Uterus (tissue), 3 donors: ENCODE measurements at regions not wholly inside any gene's neighbourhood (a gene's known extent, or its start where the extent isn't known, plus 50 kb on each side); places are given as distances from the start of the nearest gene placed in this dataset.

Experiments used
- DNase-seq, 2 donors: peaks; one replicate each; pipeline ENCODE4 v3.0.0-alpha.2; 2019 to 2020
- H3K27ac ChIP-seq, 2 donors: fragments of 200-600 bp; sonication (generic); 1 replicate in 1 of 2; 2 replicates in 1 of 2; pipeline ENCODE4 v1.5.1; 2016 to 2018
- H3K27me3 ChIP-seq, 2 donors: fragments of 200-600 bp; sonication (generic); one replicate each; pipeline ENCODE4 v1.5.1; 2018 to 2019; ENCODE audit warnings: control low read depth in 1 of 2
- H3K36me3 ChIP-seq, 2 donors: fragments of 200-600 bp; sonication (generic); one replicate each; pipeline ENCODE4 v1.5.1; 2019; ENCODE audit warnings: control low read depth in 1 of 2
- H3K4me1 ChIP-seq, 2 donors: fragments of 200-600 bp; sonication (generic); one replicate each; pipeline ENCODE4 v1.5.1; 2018 to 2019; ENCODE audit warnings: control low read depth in 1 of 2
- H3K4me3 ChIP-seq, 2 donors: fragments of 200-600 bp; sonication (generic); 1 replicate in 1 of 2; 2 replicates in 1 of 2; pipeline ENCODE4 v1.5.1; 2018 to 2019; ENCODE audit warnings: mild to moderate bottlenecking in 1 of 2
- H3K9me3 ChIP-seq, 2 donors: fragments of 200-600 bp; sonication (generic); one replicate each; pipeline ENCODE4 v1.5.1; 2019; ENCODE audit warnings: control low read depth in 1 of 2
- CTCF ChIP-seq, 4 experiments: fragments of 200-600 bp in 2 of 4; fragments of 450-650 bp in 2 of 4; sonication (generic) in 2 of 4; IDR thresholded peaks; one replicate each; pipeline ENCODE4 v1.5.1; 2016 to 2019; ENCODE audit warnings: antibody characterized with exemption in 4 of 4, mild to moderate bottlenecking in 2 of 4, moderate library complexity in 1 of 4
- POLR2A ChIP-seq, 2 donors: fragments of 450-650 bp; IDR thresholded peaks; one replicate each; pipeline ENCODE4 v1.6.1; 2016; ENCODE audit warnings: antibody characterized with exemption in 2 of 2, mild to moderate bottlenecking in 1 of 2, moderate library complexity in 1 of 2
- intact Hi-C: fragments of 100-400 bp; cut with DNase I; formaldehyde crosslinking; loops from one replicate; pipeline ENCODE4 v1.15.1; 2023; ENCODE audit warnings: low total_unique reads
- donor health status: DM: yes; HTN: yes; CAD: no.

DNA sequence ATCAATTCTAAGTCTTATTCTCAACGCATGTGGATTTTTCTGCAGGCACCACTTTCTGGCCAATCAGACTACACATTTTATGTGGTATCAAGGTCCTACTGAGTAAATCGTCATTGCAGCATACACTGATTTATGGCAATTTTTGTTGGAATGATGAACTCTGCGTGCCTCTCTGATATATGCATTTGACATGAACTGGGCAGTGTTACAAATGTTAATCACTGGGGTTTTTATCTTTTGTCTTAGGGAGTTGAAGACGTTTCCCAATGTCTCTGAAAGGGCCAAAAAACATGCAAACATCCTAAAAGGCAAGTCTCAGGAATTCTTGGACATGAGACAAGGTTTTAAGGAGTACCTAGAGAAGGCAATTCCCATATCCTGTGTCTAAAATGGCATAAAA is 809.5 kb upstream of the CELF2 start:
- TF ChIP-seq CTCF (IDR thresholded peaks at IDR 0.05) (no peak), POLR2A (IDR thresholded peaks at IDR 0.05) (no peak)
- H3K4me1 ChIP-seq = peaks cover 0 to 6% of the 10 kb centered on the region in 2 donors
- H3K27me3 ChIP-seq = no peaks in the 10 kb centered on the region
- peaks cover 0 to 16% of the 10 kb centered on the region in 2 donors for H3K9me3 ChIP-seq
- H3K4me3 ChIP-seq = no peak overlapping the region
- no peaks in the 10 kb centered on the region for H3K36me3 ChIP-seq
- DNase-seq = peak in 1 of 2 donors; percentile 12
- intact Hi-C loops = no loop called here
- H3K27ac ChIP-seq = peak overlapping the region in 1 of 2 donors; percentile 61

DNA sequence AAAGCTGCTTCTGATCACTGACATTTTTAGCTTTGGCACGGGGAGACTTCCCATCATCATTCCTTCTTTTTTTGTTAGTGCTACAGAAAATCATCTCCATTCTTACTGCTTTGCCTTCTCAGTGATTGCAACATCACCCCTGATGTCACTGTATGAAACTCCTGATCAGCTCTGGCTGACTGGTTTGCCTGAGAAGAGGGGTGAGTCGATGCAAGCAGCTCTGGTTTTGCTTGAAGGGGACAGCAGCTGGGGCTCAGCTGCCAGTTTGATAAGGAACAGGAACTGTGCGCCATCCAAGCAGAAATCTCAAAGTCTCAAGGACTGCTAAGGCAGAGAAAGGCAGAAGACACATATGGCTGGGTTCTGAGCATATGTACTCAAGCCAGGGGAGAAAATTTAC is 808.5 kb upstream of the CELF2 start:
- Histone ChIP-seq H3K27me3 (no peaks in the 10 kb centered on the region), H3K4me1 (peaks cover 0 to 6% of the 10 kb centered on the region in 2 donors), H3K9me3 (peaks cover 0 to 12% of the 10 kb centered on the region in 2 donors), H3K36me3 (no peaks in the 10 kb centered on the region), H3K4me3 (no peak overlapping the region), H3K27ac (peak overlapping the region; percentile 43 to 61)
- peak; percentile 51 to 53 for DNase-seq
- TF ChIP-seq POLR2A (IDR thresholded peaks at IDR 0.05) (no peak), CTCF (IDR thresholded peaks at IDR 0.05) (no peak)
- intact Hi-C loops = no loop called here

DNA sequence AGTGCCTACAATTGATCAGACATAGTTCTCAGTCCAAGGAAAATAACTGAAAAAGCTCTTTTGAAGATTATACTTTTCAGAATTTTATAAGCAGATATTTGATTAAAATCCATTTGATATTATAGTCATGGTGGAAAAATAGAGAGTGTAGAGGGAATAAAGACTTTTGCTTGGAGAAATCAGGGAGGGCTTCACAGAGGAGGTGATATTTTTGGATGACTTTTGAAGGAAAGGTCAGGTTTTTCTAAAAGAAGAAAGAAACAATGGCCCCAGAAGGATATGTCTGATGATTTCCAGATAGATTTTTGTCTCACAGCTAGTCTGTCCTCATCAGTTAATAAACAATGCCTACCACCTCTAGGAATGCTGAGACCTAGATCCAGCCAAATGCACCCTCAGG is 806.3 kb upstream of the CELF2 start:
- no peak for DNase-seq
- Histone ChIP-seq H3K4me3 (no peak overlapping the region), H3K9me3 (no peaks in the 10 kb centered on the region), H3K4me1 (peaks cover 0 to 6% of the 10 kb centered on the region in 2 donors), H3K27me3 (no peaks in the 10 kb centered on the region), H3K27ac (no peak overlapping the region), H3K36me3 (no peaks in the 10 kb centered on the region)
- no peak for TF ChIP-seq CTCF (IDR thresholded peaks at IDR 0.05)
- no peak for TF ChIP-seq POLR2A (IDR thresholded peaks at IDR 0.05)
- intact Hi-C loops = no loop called here

GRCh38 chr10:10213237-10213636 is 804.4 kb upstream of the CELF2 start:
- TF ChIP-seq CTCF (IDR thresholded peaks at IDR 0.05) (no peak), POLR2A (IDR thresholded peaks at IDR 0.05) (no peak)
- no peak for DNase-seq
- H3K9me3 ChIP-seq = no peaks in the 10 kb centered on the region
- H3K27ac ChIP-seq = no peak overlapping the region
- no peak overlapping the region for H3K4me3 ChIP-seq
- no peaks in the 10 kb centered on the region for H3K27me3 ChIP-seq
- intact Hi-C loops = no loop called here
- no peaks in the 10 kb centered on the region for H3K36me3 ChIP-seq
- H3K4me1 ChIP-seq = peaks cover 0 to 5% of the 10 kb centered on the region in 2 donors

GRCh38 chr10:10222304-10222841 is 795.3 kb upstream of the CELF2 start:
- no peaks in the 10 kb centered on the region for H3K36me3 ChIP-seq
- H3K27me3 ChIP-seq = no peaks in the 10 kb centered on the region
- H3K9me3 ChIP-seq = no peaks in the 10 kb centered on the region
- H3K4me1 ChIP-seq = no peaks in the 10 kb centered on the region
- H3K27ac ChIP-seq = no peak overlapping the region
- TF ChIP-seq POLR2A (IDR thresholded peaks at IDR 0.05) = no peak
- no peak for TF ChIP-seq CTCF (IDR thresholded peaks at IDR 0.05)
- intact Hi-C loops = no loop called here
- DNase-seq = no peak
- H3K4me3 ChIP-seq = no peak overlapping the region
